HAP-1 (cell line): ENCODE measurements at regions not wholly inside any gene's neighbourhood (a gene's known extent, or its start where the extent isn't known, plus 50 kb on each side); places are given as distances from the start of the nearest gene placed in this dataset.
"Not testable (repeated sequence)": the region's sequence is repeated elsewhere in the genome, so short reads cannot be mapped to it uniquely, and the experiment has no call there.

ENCODE experiments used
- DNase-seq, 2 experiments: peaks; one replicate each; pipeline ENCODE4 v3.0.0-alpha.2; 2016 to 2020; ENCODE audit warnings: low spot score in 2 of 2
- H3K27me3 ChIP-seq: fragments of 250-450 bp; sonication (Bioruptor Pico); 2 replicates; pipeline ENCODE4 v1.5.1; 2020; ENCODE audit warnings: low read depth, mild to moderate bottlenecking, moderate library complexity
- H3K36me3 ChIP-seq: fragments of 250-450 bp; sonication (Bioruptor Pico); replicated peaks from 2 replicates; pipeline ENCODE4 v1.5.1; 2020; ENCODE audit warnings: mild to moderate bottlenecking
- H3K4me1 ChIP-seq: fragments of 250-450 bp; sonication (Bioruptor Pico); 2 replicates; pipeline ENCODE4 v1.5.1; 2020; ENCODE audit warnings: mild to moderate bottlenecking
- H3K4me3 ChIP-seq: fragments of 250-450 bp; sonication (Bioruptor Pico); 2 replicates; pipeline ENCODE4 v1.5.1; 2020; ENCODE audit warnings: mild to moderate bottlenecking, moderate library complexity
- H3K9me3 ChIP-seq: fragments of 250-450 bp; sonication (Bioruptor Pico); 2 replicates; pipeline ENCODE4 v1.5.1; 2020; ENCODE audit warnings: mild to moderate bottlenecking, moderate library complexity
- in situ Hi-C: fragments of 300-500 bp; cut with MboI; formaldehyde crosslinking; loops from 3 replicates; pipeline ENCODE4 v1.14.3; 2020; ENCODE audit warnings: low sequenced_read_pairs, inconsistent platforms, mixed read lengths

DNA sequence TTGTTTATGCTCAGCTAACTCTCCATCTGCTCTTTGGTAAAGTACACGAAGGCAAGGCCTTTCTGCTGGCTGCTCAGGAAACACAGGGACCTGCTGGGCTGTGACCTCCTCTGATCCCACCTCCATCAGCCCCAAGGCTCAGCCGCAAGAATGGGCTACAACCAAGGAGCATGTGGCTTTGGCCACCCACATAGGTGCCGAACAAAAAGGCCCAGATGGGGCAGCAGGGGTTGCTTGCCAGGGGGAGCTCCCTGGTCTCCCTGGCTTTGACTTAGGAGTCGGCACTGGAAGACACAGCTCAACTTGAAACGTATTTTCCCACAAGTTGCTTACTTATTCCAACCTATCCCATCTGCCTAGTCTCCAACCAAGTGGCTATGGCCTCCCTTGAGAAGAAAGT, 461.1 kb downstream of the ICE1 start:
- no peak for DNase-seq
- in situ Hi-C loops, result no loop called here
- H3K27me3 ChIP-seq, result no peaks in the 10 kb centered on the region
- H3K4me1 ChIP-seq, result no peaks in the 10 kb centered on the region
- no peaks in the 10 kb centered on the region for H3K36me3 ChIP-seq
- no peak overlapping the region for H3K4me3 ChIP-seq
- H3K9me3 ChIP-seq, result no peaks in the 10 kb centered on the region

GRCh38 chr5:5883146-5883545, 460.7 kb downstream of the ICE1 start:
- DNase-seq, result no peak
- in situ Hi-C loops, result no loop called here
- H3K4me3 ChIP-seq, result no peak overlapping the region
- no peaks in the 10 kb centered on the region for H3K36me3 ChIP-seq
- H3K4me1 ChIP-seq, result no peaks in the 10 kb centered on the region
- H3K9me3 ChIP-seq, result no peaks in the 10 kb centered on the region
- H3K27me3 ChIP-seq, result no peaks in the 10 kb centered on the region

DNA sequence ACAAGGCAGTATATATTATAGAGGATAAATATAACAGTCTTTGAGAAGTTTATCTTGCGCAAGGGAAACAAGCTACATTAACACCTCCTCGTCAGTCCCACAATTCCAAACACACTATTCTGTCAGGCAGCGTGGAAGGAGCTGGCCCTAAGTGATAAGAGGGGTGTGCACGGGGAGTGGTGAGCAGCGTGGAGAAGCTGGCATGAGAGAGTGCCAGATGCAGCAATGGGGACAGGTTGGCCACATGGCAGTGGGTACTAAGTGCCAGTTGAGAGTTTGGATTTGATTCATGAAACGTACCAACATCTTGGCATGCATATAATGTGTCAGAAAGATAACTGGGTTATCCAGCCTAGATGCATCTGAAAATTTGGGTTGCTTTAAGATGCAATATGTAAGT, 460.2 kb downstream of the ICE1 start:
- H3K9me3 ChIP-seq, result no peaks in the 10 kb centered on the region
- in situ Hi-C loops, result no loop called here
- DNase-seq, result no peak
- H3K27me3 ChIP-seq, result no peaks in the 10 kb centered on the region
- no peak overlapping the region for H3K4me3 ChIP-seq
- no peaks in the 10 kb centered on the region for H3K4me1 ChIP-seq
- no peaks in the 10 kb centered on the region for H3K36me3 ChIP-seq

DNA sequence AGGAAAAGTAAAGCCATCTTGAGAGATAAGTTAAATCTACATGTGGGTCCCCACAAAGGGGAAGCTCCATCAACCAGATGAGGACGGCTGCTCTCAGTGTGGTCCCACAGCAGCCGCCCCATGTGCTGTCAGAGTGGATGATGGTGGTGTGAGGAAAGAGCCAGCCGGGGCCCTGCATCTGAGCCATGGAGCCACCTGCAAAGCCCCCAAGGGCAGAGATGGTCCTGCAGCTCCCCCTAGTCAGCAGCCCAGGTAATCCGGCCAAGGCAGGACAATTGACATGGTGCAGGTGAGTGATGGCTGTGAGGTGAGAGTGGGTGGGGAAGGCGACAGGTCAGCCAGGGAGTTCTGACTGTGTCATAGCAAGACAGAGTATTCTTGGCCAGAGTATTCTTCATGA, 458.8 kb downstream of the ICE1 start:
- DNase-seq, result no peak
- Histone ChIP-seq H3K27me3 (no peaks in the 10 kb centered on the region), H3K4me1 (no peaks in the 10 kb centered on the region), H3K4me3 (no peak overlapping the region), H3K36me3 (no peaks in the 10 kb centered on the region), H3K9me3 (no peaks in the 10 kb centered on the region)
- in situ Hi-C loops, result no loop called here

GRCh38 chr5:5880077-5880763, 457.7 kb downstream of the ICE1 start:
- Histone ChIP-seq H3K4me3 (no peak overlapping the region), H3K27me3 (no peaks in the 10 kb centered on the region), H3K36me3 (no peaks in the 10 kb centered on the region), H3K4me1 (no peaks in the 10 kb centered on the region), H3K9me3 (no peaks in the 10 kb centered on the region)
- DNase-seq, result no peak
- in situ Hi-C loops, result no loop called here

- no peak for DNase-seq
- in situ Hi-C loops, result no loop called here
- Histone ChIP-seq H3K27me3 (no peaks in the 10 kb centered on the region), H3K4me1 (no peaks in the 10 kb centered on the region), H3K4me3 (no peak overlapping the region), H3K9me3 (no peaks in the 10 kb centered on the region), H3K36me3 (no peaks in the 10 kb centered on the region)
Observed at GRCh38 chr5:5857396-5857795, 434.9 kb downstream of the ICE1 start.

- Histone ChIP-seq H3K36me3 (no peaks in the 10 kb centered on the region), H3K4me1 (no peaks in the 10 kb centered on the region), H3K27me3 (no peaks in the 10 kb centered on the region), H3K4me3 (no peak overlapping the region), H3K9me3 (no peaks in the 10 kb centered on the region)
- no peak for DNase-seq
- in situ Hi-C loops, result no loop called here
Observed at GRCh38 chr5:5854087-5854486, 431.6 kb downstream of the ICE1 start.

DNA sequence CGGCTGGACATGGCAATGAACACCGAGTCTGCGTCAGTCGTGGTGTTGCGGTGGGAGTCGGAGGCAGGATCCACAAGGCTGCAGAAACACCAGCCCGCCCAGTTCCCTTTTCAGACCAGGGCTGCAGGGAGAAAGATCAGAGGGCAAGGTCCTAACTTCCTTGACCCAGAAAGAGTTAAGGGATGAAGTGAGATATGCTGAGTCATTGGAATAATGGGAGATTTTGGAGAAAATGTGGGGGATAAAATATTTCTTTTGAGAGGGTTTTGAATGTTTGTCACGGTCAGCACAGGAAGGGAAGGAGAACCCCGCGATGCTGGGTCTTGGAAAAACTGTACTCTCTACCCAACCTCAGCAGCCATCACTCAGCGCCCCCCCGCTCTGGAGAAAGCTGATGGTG, 416.0 kb downstream of the ICE1 start:
- in situ Hi-C loops, result no loop called here

DNA sequence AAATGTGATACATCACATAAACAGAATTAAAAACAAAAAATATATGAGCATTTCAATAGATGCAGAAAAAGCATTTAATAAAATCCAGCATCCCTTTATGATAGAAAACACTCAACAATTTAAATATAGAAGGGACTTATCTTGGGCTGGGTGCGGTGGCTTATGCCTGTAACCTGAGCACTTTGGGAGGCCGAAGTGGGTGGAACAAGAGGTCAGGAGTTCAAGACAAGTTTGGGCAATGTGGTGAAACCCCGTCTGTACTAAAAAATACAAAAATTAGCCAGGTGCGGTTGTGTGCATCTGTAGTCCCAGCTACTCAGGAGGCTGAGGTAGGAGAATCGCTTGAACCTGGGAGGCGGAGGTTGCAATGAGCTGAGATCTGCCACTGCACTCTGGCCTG, 409.1 kb downstream of the ICE1 start:
- in situ Hi-C loops, result not testable (repeated sequence)

More for the DNA sequence above, 416.0 kb downstream of the ICE1 start:
- Histone ChIP-seq H3K27me3 (no peaks in the 10 kb centered on the region), H3K9me3 (no peaks in the 10 kb centered on the region), H3K4me1 (no peaks in the 10 kb centered on the region), H3K36me3 (no peaks in the 10 kb centered on the region), H3K4me3 (no peak overlapping the region)
- DNase-seq, result no peak

GRCh38 chr5:5828619-5829018, 406.1 kb downstream of the ICE1 start:
- Histone ChIP-seq H3K27me3 (no peaks in the 10 kb centered on the region), H3K4me3 (no peak overlapping the region), H3K36me3 (no peaks in the 10 kb centered on the region), H3K9me3 (no peaks in the 10 kb centered on the region), H3K4me1 (no peaks in the 10 kb centered on the region)
- in situ Hi-C loops, result no loop called here
- DNase-seq, result no peak

More for the DNA sequence above, 409.1 kb downstream of the ICE1 start:
- DNase-seq, H3K4me1 ChIP-seq, H3K27me3 ChIP-seq, H3K4me3 ChIP-seq, H3K36me3 ChIP-seq, H3K9me3 ChIP-seq: not testable (repeated sequence)

DNA sequence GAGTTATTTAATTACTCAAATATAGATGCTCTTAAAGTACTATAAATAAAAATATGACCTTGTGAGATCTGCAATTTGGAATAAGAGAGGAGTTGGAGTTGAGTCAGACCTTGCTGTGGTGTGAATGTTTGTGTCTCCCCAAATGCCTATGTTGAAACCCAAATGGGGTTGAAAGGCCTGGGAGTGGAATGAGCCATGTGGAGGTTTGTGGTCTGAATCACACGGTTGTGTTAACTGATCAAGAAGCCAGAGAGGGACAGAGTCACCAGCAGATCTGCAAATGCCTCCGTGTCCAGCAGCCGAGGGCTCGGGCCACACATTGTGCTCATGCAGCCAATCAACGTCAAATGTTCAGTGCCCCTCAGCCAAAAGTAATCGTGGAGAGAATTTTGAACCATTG, 404.4 kb downstream of the ICE1 start:
- H3K36me3 ChIP-seq, result no peaks in the 10 kb centered on the region
- H3K9me3 ChIP-seq, result no peaks in the 10 kb centered on the region
- in situ Hi-C loops, result no loop called here
- no peak overlapping the region for H3K4me3 ChIP-seq
- H3K27me3 ChIP-seq, result no peaks in the 10 kb centered on the region
- H3K4me1 ChIP-seq, result no peaks in the 10 kb centered on the region
- no peak for DNase-seq

DNA sequence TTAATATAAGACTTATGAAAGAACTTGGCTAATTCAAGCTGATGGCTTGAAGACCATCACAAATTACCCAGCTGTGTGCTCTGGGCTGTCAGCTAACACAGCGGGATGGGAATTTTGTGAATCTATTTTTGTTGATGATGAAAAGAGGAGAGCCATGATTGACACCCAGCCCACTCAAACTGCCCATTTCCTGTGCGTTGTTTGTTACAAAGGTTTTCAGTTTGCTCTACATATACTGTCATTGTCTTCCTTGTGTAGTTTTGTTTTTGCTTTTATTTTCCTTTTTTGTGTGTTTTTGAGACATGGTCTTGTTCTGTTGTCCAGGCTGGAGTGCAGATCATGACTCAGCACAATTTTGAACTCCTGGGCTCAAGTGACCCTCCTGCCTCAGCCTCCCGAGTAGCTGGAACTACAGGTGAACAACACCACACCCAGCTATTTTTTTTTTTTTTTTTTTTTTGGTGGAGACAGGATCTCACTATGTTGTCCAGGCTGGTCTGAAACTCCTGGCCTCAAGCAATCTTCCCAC, 400.3 kb downstream of the ICE1 start:
- in situ Hi-C loops, result no loop called here
- no peaks in the 10 kb centered on the region for H3K9me3 ChIP-seq
- H3K36me3 ChIP-seq, result no peaks in the 10 kb centered on the region
- H3K4me1 ChIP-seq, result no peaks in the 10 kb centered on the region
- no peak overlapping the region for H3K4me3 ChIP-seq
- no peaks in the 10 kb centered on the region for H3K27me3 ChIP-seq
- no peak for DNase-seq

- in situ Hi-C loops, result no loop called here
- Histone ChIP-seq H3K9me3 (no peaks in the 10 kb centered on the region), H3K27me3 (no peaks in the 10 kb centered on the region), H3K36me3 (no peaks in the 10 kb centered on the region), H3K4me3 (no peak overlapping the region), H3K4me1 (no peaks in the 10 kb centered on the region)
- no peak for DNase-seq
Observed at GRCh38 chr5:5816960-5817359, 394.5 kb downstream of the ICE1 start.

- no peak for DNase-seq
- in situ Hi-C loops, result no loop called here
- Histone ChIP-seq H3K27me3 (no peaks in the 10 kb centered on the region), H3K36me3 (no peaks in the 10 kb centered on the region), H3K4me3 (no peak overlapping the region), H3K4me1 (no peaks in the 10 kb centered on the region), H3K9me3 (no peaks in the 10 kb centered on the region)
Observed at GRCh38 chr5:5813441-5813840, 391.0 kb downstream of the ICE1 start.

- in situ Hi-C loops, result no loop called here
- Histone ChIP-seq H3K4me1 (no peaks in the 10 kb centered on the region), H3K27me3 (no peaks in the 10 kb centered on the region), H3K36me3 (no peaks in the 10 kb centered on the region), H3K4me3 (no peak overlapping the region), H3K9me3 (no peaks in the 10 kb centered on the region)
- no peak for DNase-seq
Observed at GRCh38 chr5:5810461-5810860, 388.0 kb downstream of the ICE1 start.
